ENCODE measurements at regions not wholly inside any gene's neighbourhood (a gene's known extent, or its start where the extent isn't known, plus 50 kb on each side); places are given as distances from the start of the nearest gene placed in this dataset.

- TF ChIP-seq POLR2AphosphoS5 (IDR thresholded peaks at IDR 0.05; ENCODE audit: low read depth, low read length) (no peak), POLR2A (IDR thresholded peaks at IDR 0.05; ENCODE audit: low read depth, low read length) (no peak)
Measured at GRCh38 chr5:116908537-116908936, 333.9 kb upstream of the SEMA6A start.
